ENCODE measurements at regions not wholly inside any gene's neighbourhood (a gene's known extent, or its start where the extent isn't known, plus 50 kb on each side); places are given as distances from the start of the nearest gene placed in this dataset.

DNA sequence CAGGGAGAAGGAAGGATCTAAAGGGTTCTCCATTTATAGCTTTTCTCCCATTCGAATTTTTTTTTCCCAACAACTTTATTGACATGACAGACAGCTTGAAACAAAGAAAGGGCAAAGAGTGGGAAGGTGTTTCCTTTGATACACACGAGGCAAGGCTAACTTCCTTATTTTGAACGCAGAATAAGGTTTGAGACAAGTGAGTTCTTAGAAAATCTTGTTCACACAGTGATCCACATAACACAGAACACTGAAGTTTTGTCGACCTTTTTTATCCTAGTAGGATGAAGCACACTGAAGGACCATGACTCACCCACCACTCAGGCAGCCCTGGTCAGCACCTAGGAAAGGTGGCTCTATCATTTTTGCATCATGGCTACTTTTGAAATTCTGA, 425.8 kb upstream of the MDFIC2 start:
- intact Hi-C loops (cut with micrococcal nuclease), result no loop called here
- Histone ChIP-seq H2AFZ (ENCODE audit: low read depth, low read length, poor library complexity, severe bottlenecking) (no peak overlapping the region), H3K4me3 (replicated peaks in 1 of 2; ENCODE audit: low read depth in 1 of 2, low read length in 2 of 2) (no peak overlapping the region), H3K36me3 (ENCODE audit: control insufficient read depth in 1 of 2, insufficient read depth in 2 of 2, low read length in 2 of 2) (no peaks in the 10 kb centered on the region), H3K9me3 (ENCODE audit: control insufficient read depth in 1 of 2, insufficient read depth in 1 of 2, low read depth in 1 of 2, low read length in 2 of 2) (no peaks in the 10 kb centered on the region), H3K9me2 (ENCODE audit: insufficient read depth) (no peaks in the 10 kb centered on the region), H3K4me2 (ENCODE audit: low read length) (no peak overlapping the region), H3K79me2 (ENCODE audit: insufficient read depth, low read length) (no peaks in the 10 kb centered on the region), H3K27me3 (ENCODE audit: insufficient read depth, low read length) (no peaks in the 10 kb centered on the region), H3K4me1 (ENCODE audit: control insufficient read depth in 1 of 2, insufficient read depth in 2 of 2, low read length in 2 of 2) (no peaks in the 10 kb centered on the region), H4K20me1 (ENCODE audit: insufficient read depth) (no peaks in the 10 kb centered on the region), H3K27ac (ENCODE audit: low read depth, low read length) (no peak overlapping the region), H3K9ac (ENCODE audit: low read length) (no peak overlapping the region)
- BruUV-seq (replicated peaks), result no TSS peak
- ChIA-PET CTCF (no interaction called here), RAD21 (ENCODE audit: low non-redundant PET in 1 of 2, low total read pairs in 2 of 2, uncharacterized antibody in 2 of 2, unreplicated experiment in 2 of 2) (no interaction called here), POLR2A (no interaction called here)
- DNase-seq (ENCODE audit: low read depth, low spot score), result no peak
- TF ChIP-seq, protein P1, sequence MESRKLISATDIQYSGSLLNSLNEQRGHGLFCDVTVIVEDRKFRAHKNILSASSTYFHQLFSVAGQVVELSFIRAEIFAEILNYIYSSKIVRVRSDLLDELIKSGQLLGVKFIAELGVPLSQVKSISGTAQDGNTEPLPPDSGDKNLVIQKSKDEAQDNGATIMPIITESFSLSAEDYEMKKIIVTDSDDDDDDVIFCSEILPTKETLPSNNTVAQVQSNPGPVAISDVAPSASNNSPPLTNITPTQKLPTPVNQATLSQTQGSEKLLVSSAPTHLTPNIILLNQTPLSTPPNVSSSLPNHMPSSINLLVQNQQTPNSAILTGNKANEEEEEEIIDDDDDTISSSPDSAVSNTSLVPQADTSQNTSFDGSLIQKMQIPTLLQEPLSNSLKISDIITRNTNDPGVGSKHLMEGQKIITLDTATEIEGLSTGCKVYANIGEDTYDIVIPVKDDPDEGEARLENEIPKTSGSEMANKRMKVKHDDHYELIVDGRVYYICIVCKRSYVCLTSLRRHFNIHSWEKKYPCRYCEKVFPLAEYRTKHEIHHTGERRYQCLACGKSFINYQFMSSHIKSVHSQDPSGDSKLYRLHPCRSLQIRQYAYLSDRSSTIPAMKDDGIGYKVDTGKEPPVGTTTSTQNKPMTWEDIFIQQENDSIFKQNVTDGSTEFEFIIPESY (IDR thresholded peaks at IDR 0.05; ENCODE audit: extremely low read depth, insufficient replicate concordance, low read length), result no peak
- TF ChIP-seq JUND (IDR thresholded peaks at IDR 0.05) (no peak), ZFX (IDR thresholded peaks at IDR 0.05) (no peak), POLR2A (IDR thresholded peaks at IDR 0.05; ENCODE audit: borderline replicate concordance, extremely low read depth, insufficient read depth, insufficient read length) (no peak), YY1 (IDR thresholded peaks at IDR 0.05; ENCODE audit: extremely low read depth, insufficient replicate concordance, low read depth, low read length) (no peak), SP1 (IDR thresholded peaks at IDR 0.05; ENCODE audit: low read depth) (no peak), TCF7L2 (IDR thresholded peaks at IDR 0.05; ENCODE audit: borderline replicate concordance, extremely low read depth, insufficient read depth, insufficient read length) (no peak), CBX3 (IDR thresholded peaks at IDR 0.05; ENCODE audit: low read depth) (no peak), FOSL1 (IDR thresholded peaks at IDR 0.05; ENCODE audit: low read depth) (no peak), POLR2AphosphoS5 (IDR thresholded peaks at IDR 0.05; ENCODE audit: low read depth, low read length) (no peak), EGR1 (IDR thresholded peaks at IDR 0.05; ENCODE audit: low read depth) (no peak), EZH2 (IDR thresholded peaks at IDR 0.05) (no peak), EZH2phosphoT487 (IDR thresholded peaks at IDR 0.05; ENCODE audit: borderline replicate concordance) (no peak), CEBPB (IDR thresholded peaks at IDR 0.05; ENCODE audit: low read depth) (no peak), ELF1 (IDR thresholded peaks at IDR 0.05; ENCODE audit: borderline replicate concordance, low read depth) (no peak), SIN3A (IDR thresholded peaks at IDR 0.05; ENCODE audit: low read depth) (no peak)
- TF ChIP-seq, protein P2, sequence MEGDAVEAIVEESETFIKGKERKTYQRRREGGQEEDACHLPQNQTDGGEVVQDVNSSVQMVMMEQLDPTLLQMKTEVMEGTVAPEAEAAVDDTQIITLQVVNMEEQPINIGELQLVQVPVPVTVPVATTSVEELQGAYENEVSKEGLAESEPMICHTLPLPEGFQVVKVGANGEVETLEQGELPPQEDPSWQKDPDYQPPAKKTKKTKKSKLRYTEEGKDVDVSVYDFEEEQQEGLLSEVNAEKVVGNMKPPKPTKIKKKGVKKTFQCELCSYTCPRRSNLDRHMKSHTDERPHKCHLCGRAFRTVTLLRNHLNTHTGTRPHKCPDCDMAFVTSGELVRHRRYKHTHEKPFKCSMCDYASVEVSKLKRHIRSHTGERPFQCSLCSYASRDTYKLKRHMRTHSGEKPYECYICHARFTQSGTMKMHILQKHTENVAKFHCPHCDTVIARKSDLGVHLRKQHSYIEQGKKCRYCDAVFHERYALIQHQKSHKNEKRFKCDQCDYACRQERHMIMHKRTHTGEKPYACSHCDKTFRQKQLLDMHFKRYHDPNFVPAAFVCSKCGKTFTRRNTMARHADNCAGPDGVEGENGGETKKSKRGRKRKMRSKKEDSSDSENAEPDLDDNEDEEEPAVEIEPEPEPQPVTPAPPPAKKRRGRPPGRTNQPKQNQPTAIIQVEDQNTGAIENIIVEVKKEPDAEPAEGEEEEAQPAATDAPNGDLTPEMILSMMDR (IDR thresholded peaks at IDR 0.05 in 2 of 3, conservative IDR thresholded peaks at IDR 0.05 in 1 of 3; ENCODE audit: borderline replicate concordance in 1 of 3, insufficient read depth in 1 of 3, low read depth in 2 of 3, low read length in 2 of 3), result no peak
- TF ChIP-seq, protein P3, sequence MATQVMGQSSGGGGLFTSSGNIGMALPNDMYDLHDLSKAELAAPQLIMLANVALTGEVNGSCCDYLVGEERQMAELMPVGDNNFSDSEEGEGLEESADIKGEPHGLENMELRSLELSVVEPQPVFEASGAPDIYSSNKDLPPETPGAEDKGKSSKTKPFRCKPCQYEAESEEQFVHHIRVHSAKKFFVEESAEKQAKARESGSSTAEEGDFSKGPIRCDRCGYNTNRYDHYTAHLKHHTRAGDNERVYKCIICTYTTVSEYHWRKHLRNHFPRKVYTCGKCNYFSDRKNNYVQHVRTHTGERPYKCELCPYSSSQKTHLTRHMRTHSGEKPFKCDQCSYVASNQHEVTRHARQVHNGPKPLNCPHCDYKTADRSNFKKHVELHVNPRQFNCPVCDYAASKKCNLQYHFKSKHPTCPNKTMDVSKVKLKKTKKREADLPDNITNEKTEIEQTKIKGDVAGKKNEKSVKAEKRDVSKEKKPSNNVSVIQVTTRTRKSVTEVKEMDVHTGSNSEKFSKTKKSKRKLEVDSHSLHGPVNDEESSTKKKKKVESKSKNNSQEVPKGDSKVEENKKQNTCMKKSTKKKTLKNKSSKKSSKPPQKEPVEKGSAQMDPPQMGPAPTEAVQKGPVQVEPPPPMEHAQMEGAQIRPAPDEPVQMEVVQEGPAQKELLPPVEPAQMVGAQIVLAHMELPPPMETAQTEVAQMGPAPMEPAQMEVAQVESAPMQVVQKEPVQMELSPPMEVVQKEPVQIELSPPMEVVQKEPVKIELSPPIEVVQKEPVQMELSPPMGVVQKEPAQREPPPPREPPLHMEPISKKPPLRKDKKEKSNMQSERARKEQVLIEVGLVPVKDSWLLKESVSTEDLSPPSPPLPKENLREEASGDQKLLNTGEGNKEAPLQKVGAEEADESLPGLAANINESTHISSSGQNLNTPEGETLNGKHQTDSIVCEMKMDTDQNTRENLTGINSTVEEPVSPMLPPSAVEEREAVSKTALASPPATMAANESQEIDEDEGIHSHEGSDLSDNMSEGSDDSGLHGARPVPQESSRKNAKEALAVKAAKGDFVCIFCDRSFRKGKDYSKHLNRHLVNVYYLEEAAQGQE (IDR thresholded peaks at IDR 0.05; ENCODE audit: low read depth), result no peak
- TF ChIP-seq, protein P4, sequence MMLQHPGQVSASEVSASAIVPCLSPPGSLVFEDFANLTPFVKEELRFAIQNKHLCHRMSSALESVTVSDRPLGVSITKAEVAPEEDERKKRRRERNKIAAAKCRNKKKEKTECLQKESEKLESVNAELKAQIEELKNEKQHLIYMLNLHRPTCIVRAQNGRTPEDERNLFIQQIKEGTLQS (IDR thresholded peaks at IDR 0.05), result no peak
- ATAC-seq, result no peak
